ENCODE measurements at regions not wholly inside any gene's neighbourhood (a gene's known extent, or its start where the extent isn't known, plus 50 kb on each side); places are given as distances from the start of the nearest gene placed in this dataset.

DNA sequence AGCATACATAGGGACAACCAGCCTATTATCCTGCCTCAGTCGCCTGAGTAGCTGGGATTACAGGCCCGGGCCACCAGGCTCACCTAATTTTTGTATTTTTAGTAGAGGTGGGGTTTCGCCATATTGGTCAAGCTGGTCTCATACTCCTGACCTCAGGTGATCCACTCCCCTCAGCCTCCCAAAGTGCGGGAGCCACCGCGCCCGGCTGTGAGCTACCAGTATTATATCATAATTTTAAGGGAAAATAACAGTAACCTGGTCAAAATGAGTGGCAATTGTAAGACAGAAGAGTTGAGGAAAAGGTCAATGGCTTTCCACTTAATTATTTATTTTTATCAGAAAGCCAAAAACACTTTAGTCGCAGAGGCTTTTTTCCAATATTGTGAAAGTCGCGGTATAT, 652.6 kb upstream of the BCHE start:
- no peak for TF ChIP-seq CTCF (IDR thresholded peaks at IDR 0.05; ENCODE audit: unreplicated experiment)

GRCh38 chr3:166488977-166489672, 651.9 kb upstream of the BCHE start:
- Mint-ChIP-seq H3K9me3 (ENCODE audit: unreplicated experiment) (no peaks in the 10 kb centered on the region), H3K27me3 (ENCODE audit: unreplicated experiment) (no peaks in the 10 kb centered on the region), H3K4me1 (ENCODE audit: unreplicated experiment) (peaks cover 2% of the 10 kb centered on the region), H3K4me3 (ENCODE audit: unreplicated experiment) (no peak overlapping the region), H3K36me3 (ENCODE audit: low read depth, unreplicated experiment) (no peaks in the 10 kb centered on the region), H3K27ac (ENCODE audit: unreplicated experiment) (no peak overlapping the region)
- DNase-seq (ENCODE audit: low spot score) = no peak
- no peak for TF ChIP-seq CTCF (IDR thresholded peaks at IDR 0.05; ENCODE audit: unreplicated experiment)

More for the DNA sequence above, 652.6 kb upstream of the BCHE start:
- Mint-ChIP-seq H3K27me3 (ENCODE audit: unreplicated experiment) (no peaks in the 10 kb centered on the region), H3K4me1 (ENCODE audit: unreplicated experiment) (peaks cover 2% of the 10 kb centered on the region), H3K4me3 (ENCODE audit: unreplicated experiment) (no peak overlapping the region), H3K36me3 (ENCODE audit: low read depth, unreplicated experiment) (no peaks in the 10 kb centered on the region), H3K27ac (ENCODE audit: unreplicated experiment) (no peak overlapping the region), H3K9me3 (ENCODE audit: unreplicated experiment) (no peaks in the 10 kb centered on the region)
- no peak for DNase-seq (ENCODE audit: low spot score)

GRCh38 chr3:166484470-166484869, 647.2 kb upstream of the BCHE start:
- H3K27ac Mint-ChIP-seq (ENCODE audit: unreplicated experiment) = no peak overlapping the region
- H3K9me3 Mint-ChIP-seq (ENCODE audit: unreplicated experiment) = no peaks in the 10 kb centered on the region
- no peak for TF ChIP-seq CTCF (IDR thresholded peaks at IDR 0.05; ENCODE audit: unreplicated experiment)
- no peak for DNase-seq (ENCODE audit: low spot score)
- H3K36me3 Mint-ChIP-seq (ENCODE audit: low read depth, unreplicated experiment) = no peaks in the 10 kb centered on the region
- H3K4me1 Mint-ChIP-seq (ENCODE audit: unreplicated experiment) = no peaks in the 10 kb centered on the region
- H3K27me3 Mint-ChIP-seq (ENCODE audit: unreplicated experiment) = no peaks in the 10 kb centered on the region
- H3K4me3 Mint-ChIP-seq (ENCODE audit: unreplicated experiment) = no peak overlapping the region

DNA sequence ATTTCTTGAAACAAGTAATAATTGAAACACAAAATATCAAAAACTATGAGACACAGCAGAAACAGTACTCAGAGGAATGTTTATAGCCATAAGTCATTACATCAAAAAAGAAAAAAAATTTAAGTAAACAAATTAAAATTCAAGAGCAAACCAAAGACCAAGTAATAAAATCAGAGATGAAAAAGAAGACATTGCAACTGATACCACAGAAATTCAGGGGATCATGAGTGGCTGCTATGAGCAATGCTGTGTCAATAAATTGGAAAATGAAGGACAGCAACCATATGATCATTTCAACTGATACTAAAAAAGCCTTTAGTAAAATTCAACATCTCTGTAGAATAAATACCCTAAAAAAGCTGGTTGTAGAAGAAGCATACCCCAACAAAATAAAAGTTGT, 644.1 kb upstream of the BCHE start:
- no peaks in the 10 kb centered on the region for H3K27me3 Mint-ChIP-seq (ENCODE audit: unreplicated experiment)
- no peak overlapping the region for H3K4me3 Mint-ChIP-seq (ENCODE audit: unreplicated experiment)
- no peak overlapping the region for H3K27ac Mint-ChIP-seq (ENCODE audit: unreplicated experiment)
- TF ChIP-seq CTCF (IDR thresholded peaks at IDR 0.05; ENCODE audit: unreplicated experiment) = no peak
- DNase-seq (ENCODE audit: low spot score) = no peak
- H3K4me1 Mint-ChIP-seq (ENCODE audit: unreplicated experiment) = no peaks in the 10 kb centered on the region
- no peaks in the 10 kb centered on the region for H3K36me3 Mint-ChIP-seq (ENCODE audit: low read depth, unreplicated experiment)
- no peaks in the 10 kb centered on the region for H3K9me3 Mint-ChIP-seq (ENCODE audit: unreplicated experiment)

DNA sequence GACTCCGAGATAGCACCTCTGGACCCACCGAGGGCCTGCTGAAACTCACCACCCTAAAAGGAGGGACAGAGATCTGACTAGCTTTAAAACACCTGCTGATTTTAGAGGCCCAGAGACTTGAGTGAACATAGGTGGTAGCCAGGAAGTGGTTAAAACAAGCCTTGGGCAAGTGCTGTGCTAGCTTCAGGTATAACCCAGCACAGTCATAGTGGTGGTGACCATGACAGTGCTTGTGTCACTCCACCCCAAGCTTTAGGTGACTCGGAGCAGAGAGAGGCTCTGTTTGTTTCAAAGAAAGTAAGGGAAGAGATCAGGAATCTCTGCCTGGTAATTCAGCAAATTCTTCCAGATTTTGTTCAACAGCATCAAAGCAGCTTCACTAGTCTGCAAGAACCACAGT, 641.1 kb upstream of the BCHE start:
- H3K27ac Mint-ChIP-seq (ENCODE audit: unreplicated experiment) = no peak overlapping the region
- H3K36me3 Mint-ChIP-seq (ENCODE audit: low read depth, unreplicated experiment) = no peaks in the 10 kb centered on the region
- no peaks in the 10 kb centered on the region for H3K9me3 Mint-ChIP-seq (ENCODE audit: unreplicated experiment)
- H3K27me3 Mint-ChIP-seq (ENCODE audit: unreplicated experiment) = no peaks in the 10 kb centered on the region
- no peaks in the 10 kb centered on the region for H3K4me1 Mint-ChIP-seq (ENCODE audit: unreplicated experiment)
- DNase-seq (ENCODE audit: low spot score) = no peak
- TF ChIP-seq CTCF (IDR thresholded peaks at IDR 0.05; ENCODE audit: unreplicated experiment) = no peak
- H3K4me3 Mint-ChIP-seq (ENCODE audit: unreplicated experiment) = no peak overlapping the region

All from endothelial cell (in vitro differentiated cells).